Right atrium auricular region (tissue), 2 donors: ENCODE measurements at regions not wholly inside any gene's neighbourhood (a gene's known extent, or its start where the extent isn't known, plus 50 kb on each side); places are given as distances from the start of the nearest gene placed in this dataset.
A peak's percentile ranks its signal among the peaks of the same experiment; 100 is the strongest.
"Not testable (repeated sequence)": the region's sequence is repeated elsewhere in the genome, so short reads cannot be mapped to it uniquely, and the experiment has no call there.

Source experiments
- DNase-seq: peaks from one replicate; pipeline ENCODE4 v3.0.0-alpha.2; 2019; ENCODE audit warnings: low spot score
- H3K27ac ChIP-seq, 2 donors: fragments of 200-600 bp; sonication (generic); 1 replicate in 1 of 2; 2 replicates in 1 of 2; pipeline ENCODE4 v1.5.1; 2016 to 2019
- H3K27me3 ChIP-seq, 2 donors: fragments of 200-600 bp; sonication (generic); one replicate each; pipeline versions ENCODE4 v1.5.1 to v1.6.0; 2017 to 2019
- H3K36me3 ChIP-seq: fragments of 200-600 bp; sonication (generic); one replicate; pipeline ENCODE4 v1.5.1; 2016
- H3K4me1 ChIP-seq, 2 donors: fragments of 200-600 bp; sonication (generic); one replicate each; pipeline versions ENCODE4 v1.5.1 to v1.6.0; 2017 to 2019
- H3K4me3 ChIP-seq, 2 donors: fragments of 200-600 bp; sonication (generic); 1 replicate in 1 of 2; 2 replicates in 1 of 2; pipeline ENCODE4 v1.5.1; 2017 to 2019; ENCODE audit warnings: mild to moderate bottlenecking in 1 of 2, moderate library complexity in 1 of 2
- H3K9me3 ChIP-seq, 2 donors: fragments of 200-600 bp; sonication (generic); one replicate each; pipeline ENCODE4 v1.5.1; 2019
- TF ChIP-seq, protein P1 (sequence below), 2 donors: fragments of 200-600 bp; sonication (generic); IDR thresholded peaks; one replicate each; pipeline ENCODE4 v1.5.1; 2019; ENCODE audit warnings: antibody characterized with exemption in 2 of 2

GRCh38 chr1:182331387-182331786 lies 60.2 kb downstream of the GLUL start:
- no peaks in the 10 kb centered on the region for H3K36me3 ChIP-seq
- no peak overlapping the region for H3K4me3 ChIP-seq
- no peaks in the 10 kb centered on the region for H3K27me3 ChIP-seq
- no peaks in the 10 kb centered on the region for H3K4me1 ChIP-seq
- no peaks in the 10 kb centered on the region for H3K9me3 ChIP-seq
- TF ChIP-seq, protein P1, sequence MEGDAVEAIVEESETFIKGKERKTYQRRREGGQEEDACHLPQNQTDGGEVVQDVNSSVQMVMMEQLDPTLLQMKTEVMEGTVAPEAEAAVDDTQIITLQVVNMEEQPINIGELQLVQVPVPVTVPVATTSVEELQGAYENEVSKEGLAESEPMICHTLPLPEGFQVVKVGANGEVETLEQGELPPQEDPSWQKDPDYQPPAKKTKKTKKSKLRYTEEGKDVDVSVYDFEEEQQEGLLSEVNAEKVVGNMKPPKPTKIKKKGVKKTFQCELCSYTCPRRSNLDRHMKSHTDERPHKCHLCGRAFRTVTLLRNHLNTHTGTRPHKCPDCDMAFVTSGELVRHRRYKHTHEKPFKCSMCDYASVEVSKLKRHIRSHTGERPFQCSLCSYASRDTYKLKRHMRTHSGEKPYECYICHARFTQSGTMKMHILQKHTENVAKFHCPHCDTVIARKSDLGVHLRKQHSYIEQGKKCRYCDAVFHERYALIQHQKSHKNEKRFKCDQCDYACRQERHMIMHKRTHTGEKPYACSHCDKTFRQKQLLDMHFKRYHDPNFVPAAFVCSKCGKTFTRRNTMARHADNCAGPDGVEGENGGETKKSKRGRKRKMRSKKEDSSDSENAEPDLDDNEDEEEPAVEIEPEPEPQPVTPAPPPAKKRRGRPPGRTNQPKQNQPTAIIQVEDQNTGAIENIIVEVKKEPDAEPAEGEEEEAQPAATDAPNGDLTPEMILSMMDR (IDR thresholded peaks at IDR 0.05), result no peak
- no peak for DNase-seq
- H3K27ac ChIP-seq, result no peak overlapping the region

- no peaks in the 10 kb centered on the region for H3K27me3 ChIP-seq
- H3K36me3 ChIP-seq, result no peaks in the 10 kb centered on the region
- no peak overlapping the region for H3K4me3 ChIP-seq
- no peaks in the 10 kb centered on the region for H3K4me1 ChIP-seq
- DNase-seq, result peak; percentile 66
- no peak overlapping the region for H3K27ac ChIP-seq
- TF ChIP-seq, protein P1 (IDR thresholded peaks at IDR 0.05), result no peak
- no peaks in the 10 kb centered on the region for H3K9me3 ChIP-seq
Observed at GRCh38 chr1:182330303-182330702, 61.3 kb downstream of the GLUL start.

GRCh38 chr1:182329471-182329870 lies 62.1 kb downstream of the GLUL start:
- Histone ChIP-seq H3K36me3 (no peaks in the 10 kb centered on the region), H3K27me3 (no peaks in the 10 kb centered on the region), H3K4me3 (no peak overlapping the region), H3K27ac (no peak overlapping the region), H3K4me1 (no peaks in the 10 kb centered on the region), H3K9me3 (no peaks in the 10 kb centered on the region)
- no peak for DNase-seq
- TF ChIP-seq, protein P1 (IDR thresholded peaks at IDR 0.05), result no peak

DNA sequence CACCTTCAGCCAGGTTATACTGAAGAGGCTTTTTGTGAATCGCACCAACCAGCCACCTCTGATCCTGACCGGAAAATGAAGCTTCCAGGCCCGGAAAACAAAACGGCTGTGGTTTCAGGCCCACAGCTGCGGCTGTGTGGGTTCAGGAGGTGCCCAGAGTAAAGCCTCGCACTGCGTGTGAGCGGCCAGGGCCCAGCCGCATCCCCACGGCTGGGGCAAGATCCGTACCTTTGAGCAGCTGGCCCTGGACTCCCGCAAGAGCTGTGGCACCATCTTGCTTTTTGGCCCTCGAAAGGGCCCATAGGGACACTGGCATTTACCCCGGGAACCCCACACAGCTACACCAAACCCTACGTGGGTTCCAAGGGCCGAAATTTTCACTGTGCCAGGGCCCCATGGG lies 63.0 kb downstream of the GLUL start:
- no peaks in the 10 kb centered on the region for H3K27me3 ChIP-seq
- no peak overlapping the region for H3K4me3 ChIP-seq
- H3K27ac ChIP-seq, result no peak overlapping the region
- DNase-seq, result no peak
- TF ChIP-seq, protein P1 (IDR thresholded peaks at IDR 0.05), result no peak
- no peaks in the 10 kb centered on the region for H3K9me3 ChIP-seq
- H3K4me1 ChIP-seq, result no peaks in the 10 kb centered on the region
- H3K36me3 ChIP-seq, result no peaks in the 10 kb centered on the region

- no peak for DNase-seq
- Histone ChIP-seq H3K27ac (no peak overlapping the region), H3K9me3 (no peaks in the 10 kb centered on the region), H3K4me3 (no peak overlapping the region), H3K36me3 (no peaks in the 10 kb centered on the region), H3K27me3 (no peaks in the 10 kb centered on the region), H3K4me1 (no peaks in the 10 kb centered on the region)
- TF ChIP-seq, protein P1 (IDR thresholded peaks at IDR 0.05), result no peak
Observed at GRCh38 chr1:182325339-182325738, 66.3 kb downstream of the GLUL start.

DNA sequence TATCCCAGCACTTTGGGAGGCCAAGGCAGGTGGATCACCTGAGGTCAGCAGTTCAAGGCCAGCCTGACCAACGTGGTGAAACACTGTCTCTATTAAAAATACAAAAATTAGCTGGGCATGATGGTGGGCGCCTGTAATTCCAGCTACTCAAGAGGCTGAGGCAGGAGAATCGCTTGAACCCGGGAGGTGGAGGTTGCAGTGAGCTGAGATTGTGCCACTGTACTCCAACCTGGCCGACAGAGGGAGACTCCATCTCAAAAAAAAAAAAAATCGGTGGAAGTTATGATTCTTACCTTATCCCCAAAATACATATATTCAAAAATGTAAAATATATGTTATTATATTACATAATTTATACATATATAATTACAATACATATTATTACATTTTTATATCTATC lies 70.1 kb downstream of the GLUL start:
- not testable (repeated sequence) for DNase-seq, H3K4me1 ChIP-seq, H3K4me3 ChIP-seq, H3K27ac ChIP-seq, H3K9me3 ChIP-seq, H3K36me3 ChIP-seq, H3K27me3 ChIP-seq
